HepG2 (cell line): ENCODE measurements at regions not wholly inside any gene's neighbourhood (a gene's known extent, or its start where the extent isn't known, plus 50 kb on each side); places are given as distances from the start of the nearest gene placed in this dataset.
A peak's percentile ranks its signal among the peaks of the same experiment; 100 is the strongest.

ENCODE experiments used
- CHCHD3 ChIP-seq: sonication (generic); formaldehyde crosslinking; IDR thresholded peaks from 2 replicates; pipeline ENCODE4 v1.8.0; 2022; ENCODE audit warnings: mild to moderate bottlenecking, missing genetic modification reagents, moderate library complexity
- HES4 ChIP-seq: sonication (generic); formaldehyde crosslinking; IDR thresholded peaks from 2 replicates; pipeline ENCODE4 v1.9.0; 2021; ENCODE audit warnings: mild to moderate bottlenecking, missing genetic modification reagents, borderline replicate concordance
- NAIF1 ChIP-seq: sonication (generic); formaldehyde crosslinking; IDR thresholded peaks from 2 replicates; pipeline ENCODE4 v1.5.0; 2020; ENCODE audit warnings: mild to moderate bottlenecking, missing genetic modification reagents, borderline replicate concordance
- NR2F6 ChIP-seq, 2 experiments: IDR thresholded peaks; 2 replicates each; pipeline ENCODE4 v1.6.1; 2016; ENCODE audit warnings: antibody characterized with exemption in 1 of 2, mild to moderate bottlenecking in 1 of 2
- REXO4 ChIP-seq: sonication (generic); formaldehyde crosslinking; IDR thresholded peaks from 2 replicates; pipeline ENCODE4 v1.8.0; 2022; ENCODE audit warnings: missing genetic modification reagents, mild to moderate bottlenecking, borderline replicate concordance
- RXRA ChIP-seq: sonication (generic); formaldehyde crosslinking; IDR thresholded peaks from 2 replicates; pipeline ENCODE4 v1.5.1; 2020; ENCODE audit warnings: missing genetic modification reagents
- SMC3 ChIP-seq: IDR thresholded peaks from 2 replicates; pipeline ENCODE4 v1.6.1; 2011; ENCODE audit warnings: low read length, improper control_type of control experiment
- TRIM22 ChIP-seq: fragments of 450-650 bp; IDR thresholded peaks from 2 replicates; pipeline ENCODE4 v1.6.1; 2017
- ZBTB1 ChIP-seq: sonication (generic); formaldehyde crosslinking; IDR thresholded peaks from 2 replicates; pipeline ENCODE4 v1.4.0; 2020; ENCODE audit warnings: missing genetic modification reagents, borderline replicate concordance
- ZNF10 ChIP-seq: sonication (generic); formaldehyde crosslinking; IDR thresholded peaks from 2 replicates; pipeline ENCODE4 v1.4.0; 2020; ENCODE audit warnings: mild to moderate bottlenecking, low read depth, missing genetic modification reagents, borderline replicate concordance
- ZNF20 ChIP-seq: sonication (generic); formaldehyde crosslinking; IDR thresholded peaks from 2 replicates; pipeline ENCODE4 v1.4.0; 2020; ENCODE audit warnings: mild to moderate bottlenecking, moderate library complexity, missing genetic modification reagents
- ZNF383 ChIP-seq: sonication (generic); formaldehyde crosslinking; IDR thresholded peaks from 2 replicates; pipeline ENCODE4 v1.4.0; 2020; ENCODE audit warnings: missing genetic modification reagents, mild to moderate bottlenecking, borderline replicate concordance
- ZNF644 ChIP-seq: IDR thresholded peaks from 2 replicates; pipeline ENCODE4 v1.6.1; 2016; ENCODE audit warnings: low read depth
- ZNF740 ChIP-seq: sonication (generic); formaldehyde crosslinking; IDR thresholded peaks from 2 replicates; pipeline ENCODE4 v1.4.0; 2020; ENCODE audit warnings: missing genetic modification reagents
- ZSCAN12 ChIP-seq: sonication (generic); formaldehyde crosslinking; IDR thresholded peaks from 2 replicates; pipeline ENCODE4 v1.9.0; 2021; ENCODE audit warnings: mild to moderate bottlenecking, missing genetic modification reagents
- TF ChIP-seq, protein P1 (sequence below), 2 experiments: fragments of 450-650 bp in 1 of 2; sonication (generic) in 1 of 2; formaldehyde crosslinking; IDR thresholded peaks; 2 replicates each; pipeline versions ENCODE4 v1.5.0 to v1.8.0; 2020 to 2022; ENCODE audit warnings: mild to moderate bottlenecking in 1 of 2, missing genetic modification reagents in 1 of 2

- TF ChIP-seq ZNF10 (CRISPR knock-in tag), result no peak
- no peak for TF ChIP-seq ZBTB1 (CRISPR knock-in tag)
- no peak for TF ChIP-seq ZNF740 (CRISPR knock-in tag)
- TF ChIP-seq ZNF383, result no peak
- TF ChIP-seq ZNF20 (CRISPR knock-in tag), result no peak
- no peak for TF ChIP-seq CHCHD3 (CRISPR knock-in tag)
- TF ChIP-seq NR2F6 (IDR thresholded peaks at IDR 0.05), result 0 out of 2 replicates have a peak, but pooled peaks have one; percentile 19
- TF ChIP-seq NR2F6 (CRISPR knock-in tag; IDR thresholded peaks at IDR 0.05), result no peak
- 0 out of 2 replicates have a peak, but pooled peaks have one; percentile 24 for TF ChIP-seq NAIF1 (CRISPR knock-in tag)
- TF ChIP-seq TRIM22, result no peak
- TF ChIP-seq, protein P1, sequence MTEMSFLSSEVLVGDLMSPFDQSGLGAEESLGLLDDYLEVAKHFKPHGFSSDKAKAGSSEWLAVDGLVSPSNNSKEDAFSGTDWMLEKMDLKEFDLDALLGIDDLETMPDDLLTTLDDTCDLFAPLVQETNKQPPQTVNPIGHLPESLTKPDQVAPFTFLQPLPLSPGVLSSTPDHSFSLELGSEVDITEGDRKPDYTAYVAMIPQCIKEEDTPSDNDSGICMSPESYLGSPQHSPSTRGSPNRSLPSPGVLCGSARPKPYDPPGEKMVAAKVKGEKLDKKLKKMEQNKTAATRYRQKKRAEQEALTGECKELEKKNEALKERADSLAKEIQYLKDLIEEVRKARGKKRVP (CRISPR knock-in tag; IDR thresholded peaks at IDR 0.05), result no peak
- TF ChIP-seq REXO4 (CRISPR knock-in tag), result no peak
- no peak for TF ChIP-seq RXRA (CRISPR knock-in tag)
- no peak for TF ChIP-seq ZNF644 (CRISPR knock-in tag)
- no peak for TF ChIP-seq HES4 (CRISPR knock-in tag)
- no peak for TF ChIP-seq ZSCAN12 (CRISPR knock-in tag)
- peak; percentile 78 for TF ChIP-seq SMC3
Observed at GRCh38 chr4:157992038-157992705, 180.7 kb downstream of the GASK1B start (continued).
